Mesendoderm (in vitro differentiated cells): ENCODE measurements at regions not wholly inside any gene's neighbourhood (a gene's known extent, or its start where the extent isn't known, plus 50 kb on each side); places are given as distances from the start of the nearest gene placed in this dataset.
A peak's percentile ranks its signal among the peaks of the same experiment; 100 is the strongest.
"Not testable (repeated sequence)": the region's sequence is repeated elsewhere in the genome, so short reads cannot be mapped to it uniquely, and the experiment has no call there.

Experiments
- DNase-seq: peaks from one replicate; pipeline ENCODE4 v3.0.0; 2013
- H2AK5ac ChIP-seq: 2 replicates; pipeline ENCODE4 v1.6.1; 2013; ENCODE audit warnings: low read length, inconsistent platforms
- H2BK120ac ChIP-seq: 2 replicates; pipeline ENCODE4 v1.6.1; 2013; ENCODE audit warnings: low read depth, mild to moderate bottlenecking, low read length, moderate library complexity, mixed read lengths
- H2BK15ac ChIP-seq: replicated peaks from 2 replicates; pipeline ENCODE4 v1.6.1; 2013; ENCODE audit warnings: low read depth, mild to moderate bottlenecking, moderate library complexity
- H2BK5ac ChIP-seq: 2 replicates; pipeline ENCODE4 v1.6.1; 2013; ENCODE audit warnings: low read length, inconsistent platforms
- H3K18ac ChIP-seq: 2 replicates; pipeline ENCODE4 v1.6.1; 2013; ENCODE audit warnings: mild to moderate bottlenecking, low read length, mixed read lengths
- H3K23ac ChIP-seq: one replicate; pipeline ENCODE4 v1.6.1; 2013; ENCODE audit warnings: low read length
- H3K27ac ChIP-seq: 2 replicates; pipeline ENCODE4 v1.5.1; 2013; ENCODE audit warnings: low read depth, mild to moderate bottlenecking, inconsistent platforms, low read length, moderate library complexity
- H3K27me3 ChIP-seq: 2 replicates; pipeline ENCODE4 v1.6.1; 2013; ENCODE audit warnings: low read length, control low read depth, mild to moderate bottlenecking, inconsistent platforms; ENCODE audit not compliant: insufficient read depth, poor library complexity
- H3K36me3 ChIP-seq: 2 replicates; pipeline ENCODE4 v1.6.1; 2013; ENCODE audit warnings: low read length, inconsistent platforms; ENCODE audit not compliant: control insufficient read depth, insufficient read depth
- H3K4ac ChIP-seq: one replicate; pipeline ENCODE4 v1.6.1; 2013; ENCODE audit warnings: low read depth, mild to moderate bottlenecking, low read length, moderate library complexity
- H3K4me1 ChIP-seq: 2 replicates; pipeline ENCODE4 v1.6.1; 2013; ENCODE audit warnings: low read depth, low read length, inconsistent platforms; ENCODE audit not compliant: control insufficient read depth
- H3K4me2 ChIP-seq: 2 replicates; pipeline ENCODE4 v1.6.1; 2013; ENCODE audit warnings: low read length
- H3K4me3 ChIP-seq: 2 replicates; pipeline ENCODE4 v1.5.1; 2013; ENCODE audit warnings: mild to moderate bottlenecking, low read length
- H3K56ac ChIP-seq: one replicate; pipeline ENCODE4 v1.6.1; 2013; ENCODE audit warnings: low read length
- H3K79me1 ChIP-seq: 2 replicates; pipeline ENCODE4 v1.6.1; 2013; ENCODE audit warnings: low read length, inconsistent platforms
- H3K79me2 ChIP-seq: 2 replicates; pipeline ENCODE4 v1.6.1; 2013; ENCODE audit warnings: mild to moderate bottlenecking, low read length; ENCODE audit not compliant: control insufficient read depth, insufficient read depth
- H3K9ac ChIP-seq: 2 replicates; pipeline ENCODE4 v1.6.1; 2013; ENCODE audit warnings: low read length, inconsistent platforms
- H4K5ac ChIP-seq: one replicate; pipeline ENCODE4 v1.6.1; 2013; ENCODE audit warnings: low read length
- H4K8ac ChIP-seq: one replicate; pipeline ENCODE4 v1.6.1; 2013; ENCODE audit warnings: low read depth, mild to moderate bottlenecking, control low read depth, low read length, moderate library complexity
- WGBS: extraction: QIAGEN DNeasy Blood & Tissue Kit; methylation state at CpG from one replicate; pipeline ENCODE4 v1.1.7; 2013; ENCODE audit warnings: low lambda C conversion rate, missing lambda C conversion rate; ENCODE audit not compliant: insufficient coverage; ENCODE audit errors: extremely low coverage; 5-methylcytosine and 5-hydroxymethylcytosine counted together

DNA sequence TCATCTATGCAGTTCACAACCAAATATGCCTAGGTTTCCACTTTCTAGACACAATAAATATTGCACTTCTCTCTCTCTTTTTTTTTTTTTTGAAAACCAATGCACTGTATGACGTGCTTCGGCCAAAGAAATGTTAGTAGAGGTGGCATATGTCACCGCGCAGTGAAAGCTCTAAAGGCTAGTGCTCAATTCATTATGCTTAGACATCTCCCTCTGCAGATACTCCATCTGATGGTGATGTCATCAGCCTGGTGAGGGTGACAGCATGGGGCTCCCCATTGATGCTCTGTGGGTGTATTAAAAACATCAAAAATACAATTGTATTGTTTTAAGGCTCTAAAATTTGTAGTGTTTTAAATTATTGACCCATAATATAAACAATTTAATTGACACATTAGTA lies 608.8 kb upstream of the C16orf82 start:
- H3K4me2 ChIP-seq: no peak overlapping the region
- no CpG with 5 or more reads among the region's 4 CpGs for WGBS

DNA sequence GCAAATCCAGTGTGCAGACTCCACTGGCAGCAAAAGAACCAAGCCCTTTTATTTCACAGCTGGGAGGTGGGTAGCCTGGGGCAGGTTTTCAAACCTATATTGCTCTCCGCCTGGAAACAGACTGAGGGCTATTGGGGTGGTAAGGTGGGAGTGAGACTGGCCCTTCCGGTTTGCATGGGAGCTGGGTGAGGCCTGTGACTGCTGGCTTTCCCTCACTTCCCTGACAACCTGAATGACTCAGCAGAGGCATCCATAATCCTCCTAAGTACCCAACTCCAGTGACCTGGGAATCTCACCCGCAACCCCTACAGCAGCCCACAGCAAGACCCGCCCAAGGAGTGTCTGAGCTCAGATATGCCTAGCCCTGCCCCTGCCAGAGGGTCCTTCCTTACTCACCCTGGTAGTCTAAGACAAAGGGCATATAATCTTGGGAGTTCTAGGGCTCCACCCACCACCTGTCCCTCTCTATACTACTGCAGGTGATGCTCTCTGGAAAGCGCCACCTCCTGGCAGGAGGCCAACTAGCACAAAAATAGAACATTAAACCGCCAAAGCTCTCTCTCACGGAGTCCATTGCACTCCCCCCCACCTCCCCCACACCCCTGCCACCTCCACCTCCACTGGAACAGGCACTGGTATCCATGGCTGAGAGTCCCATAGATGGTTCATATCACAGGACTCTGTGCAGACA lies 602.0 kb upstream of the C16orf82 start:
- Histone ChIP-seq H3K9ac (no peak overlapping the region), H4K5ac (no peak overlapping the region), H4K8ac (no peak overlapping the region), H3K36me3 (no peaks in the 10 kb centered on the region), H3K23ac (no peak overlapping the region), H3K4ac (no peak overlapping the region), H3K4me1 (no peaks in the 10 kb centered on the region), H3K4me3 (no peak overlapping the region), H2BK120ac (no peak overlapping the region), H3K27ac (no peak overlapping the region), H3K79me1 (no peaks in the 10 kb centered on the region), H2BK5ac (no peak overlapping the region), H3K27me3 (no peaks in the 10 kb centered on the region), H3K79me2 (no peaks in the 10 kb centered on the region), H3K4me2 (no peak overlapping the region), H3K18ac (no peak overlapping the region), H3K56ac (no peak overlapping the region), H2AK5ac (no peak overlapping the region), H2BK15ac (no peak overlapping the region)
- DNase-seq: peak; percentile 27
- no CpG with 5 or more reads among the region's 7 CpGs for WGBS

More for the DNA sequence above, 608.8 kb upstream of the C16orf82 start:
- Histone ChIP-seq H3K27me3 (no peaks in the 10 kb centered on the region), H3K18ac (no peak overlapping the region), H2BK5ac (no peak overlapping the region), H3K9ac (no peak overlapping the region), H3K4me1 (no peaks in the 10 kb centered on the region), H3K79me1 (no peaks in the 10 kb centered on the region), H2BK120ac (no peak overlapping the region), H3K36me3 (no peaks in the 10 kb centered on the region), H3K4ac (no peak overlapping the region), H3K56ac (no peak overlapping the region), H3K4me3 (no peak overlapping the region), H3K23ac (no peak overlapping the region), H2AK5ac (no peak overlapping the region), H3K79me2 (no peaks in the 10 kb centered on the region), H4K5ac (no peak overlapping the region), H3K27ac (no peak overlapping the region), H4K8ac (no peak overlapping the region), H2BK15ac (no peak overlapping the region)
- no peak for DNase-seq

DNA sequence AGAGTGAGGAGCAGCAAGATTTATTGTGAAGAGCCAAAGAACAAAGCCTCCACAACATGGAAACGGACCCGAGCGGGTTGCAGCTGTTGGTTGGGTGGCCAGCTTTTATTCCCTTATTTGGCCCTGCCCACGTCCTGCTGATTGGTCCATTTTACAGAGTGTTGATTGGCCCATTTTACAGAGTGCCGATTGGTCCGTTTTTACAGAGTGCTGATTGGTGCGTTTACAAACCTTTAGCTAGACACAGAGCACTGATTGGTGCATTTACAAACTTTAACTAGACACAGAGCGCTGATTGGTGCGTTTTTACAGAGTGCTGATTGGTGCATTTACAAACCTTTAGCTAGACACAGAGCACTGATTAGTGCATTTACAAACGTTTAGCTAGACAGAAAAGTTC lies 592.3 kb upstream of the C16orf82 start:
- not testable (repeated sequence) for H3K18ac ChIP-seq, H2BK15ac ChIP-seq, H3K4me1 ChIP-seq, H2AK5ac ChIP-seq, H3K4me2 ChIP-seq, H2BK120ac ChIP-seq, H3K27ac ChIP-seq, H3K56ac ChIP-seq, H3K79me2 ChIP-seq, H3K4me3 ChIP-seq, H4K5ac ChIP-seq, H2BK5ac ChIP-seq, H3K4ac ChIP-seq, H3K9ac ChIP-seq, H3K27me3 ChIP-seq, H4K8ac ChIP-seq, H3K23ac ChIP-seq, H3K36me3 ChIP-seq, H3K79me1 ChIP-seq, DNase-seq
- no CpG with 5 or more reads among the region's 10 CpGs for WGBS

DNA sequence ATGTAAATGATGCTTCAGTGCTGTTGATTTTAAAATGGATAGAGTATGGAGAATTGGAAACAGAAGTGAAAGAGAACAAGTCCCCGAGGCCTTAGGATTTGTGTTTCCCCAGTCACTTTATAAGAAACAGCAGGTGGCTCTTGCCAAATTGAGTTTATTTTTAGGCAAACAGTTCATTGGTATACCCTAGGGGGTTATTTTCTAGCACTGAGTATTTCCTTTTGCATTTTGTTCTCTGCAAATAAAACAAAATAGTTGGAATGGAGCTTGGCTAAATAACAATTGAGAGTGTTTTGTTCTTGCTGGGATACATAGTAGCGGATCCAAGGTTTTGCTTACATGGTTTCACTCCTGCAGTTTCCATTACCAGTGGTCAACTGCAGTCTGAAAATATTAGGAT lies 591.1 kb upstream of the C16orf82 start:
- H3K4me1 ChIP-seq: no peaks in the 10 kb centered on the region
- H3K23ac ChIP-seq: no peak overlapping the region
- no peak overlapping the region for H3K4me2 ChIP-seq
- no peaks in the 10 kb centered on the region for H3K79me1 ChIP-seq
- H3K4ac ChIP-seq: no peak overlapping the region
- WGBS: no CpG with 5 or more reads among the region's 2 CpGs
- H3K18ac ChIP-seq: no peak overlapping the region
- no peak overlapping the region for H2BK120ac ChIP-seq
- no peak overlapping the region for H3K27ac ChIP-seq
- H4K8ac ChIP-seq: no peak overlapping the region
- H3K27me3 ChIP-seq: no peaks in the 10 kb centered on the region
- H3K36me3 ChIP-seq: no peaks in the 10 kb centered on the region
- no peak overlapping the region for H4K5ac ChIP-seq
- no peak overlapping the region for H2BK15ac ChIP-seq
- no peak overlapping the region for H3K4me3 ChIP-seq
- H3K79me2 ChIP-seq: no peaks in the 10 kb centered on the region
- no peak overlapping the region for H2BK5ac ChIP-seq
- no peak overlapping the region for H3K56ac ChIP-seq
- H3K9ac ChIP-seq: no peak overlapping the region
- no peak overlapping the region for H2AK5ac ChIP-seq
- no peak for DNase-seq

DNA sequence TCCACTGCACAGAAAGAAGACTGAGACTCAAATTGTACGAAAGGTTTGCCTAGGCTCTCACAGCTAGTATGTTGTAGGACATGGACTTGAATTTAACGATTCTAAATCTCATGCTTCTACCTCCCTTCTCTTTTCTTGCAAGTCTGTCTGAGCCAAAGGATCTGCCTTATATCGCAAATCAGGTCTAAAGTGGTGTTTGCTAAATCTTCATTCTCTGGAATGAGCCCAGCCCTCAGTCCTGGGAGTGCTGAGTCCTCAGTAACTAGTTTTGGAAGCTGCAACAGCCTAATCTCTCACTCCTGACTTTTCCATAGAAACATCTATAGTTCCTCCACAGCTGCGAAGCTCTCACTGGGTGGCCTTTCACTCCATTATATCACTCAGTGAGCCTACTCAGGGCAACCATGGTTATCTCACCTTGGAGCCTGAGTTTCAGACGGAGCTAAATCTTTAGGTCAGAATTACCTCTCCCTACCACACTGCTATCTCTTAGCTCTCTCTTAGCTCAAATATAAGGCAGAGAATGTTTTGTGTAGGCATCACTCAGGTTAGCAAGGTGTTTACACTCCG lies 575.5 kb upstream of the C16orf82 start:
- no peaks in the 10 kb centered on the region for H3K79me1 ChIP-seq
- H3K4me2 ChIP-seq: no peak overlapping the region
- H3K4me1 ChIP-seq: peaks cover 2% of the 10 kb centered on the region
- no peak overlapping the region for H3K4me3 ChIP-seq
- H3K23ac ChIP-seq: no peak overlapping the region
- H3K56ac ChIP-seq: peak overlapping the region; percentile 44
- no peak overlapping the region for H2AK5ac ChIP-seq
- no peak overlapping the region for H3K9ac ChIP-seq
- no CpG with 5 or more reads among the region's 6 CpGs for WGBS
- H2BK5ac ChIP-seq: no peak overlapping the region
- no peaks in the 10 kb centered on the region for H3K79me2 ChIP-seq
- H3K4ac ChIP-seq: no peak overlapping the region
- no peak overlapping the region for H3K18ac ChIP-seq
- H4K5ac ChIP-seq: no peak overlapping the region
- peak; percentile 75 for DNase-seq
- no peak overlapping the region for H2BK15ac ChIP-seq
- H2BK120ac ChIP-seq: no peak overlapping the region
- H3K36me3 ChIP-seq: no peaks in the 10 kb centered on the region
- no peaks in the 10 kb centered on the region for H3K27me3 ChIP-seq
- no peak overlapping the region for H4K8ac ChIP-seq
- H3K27ac ChIP-seq: no peak overlapping the region

DNA sequence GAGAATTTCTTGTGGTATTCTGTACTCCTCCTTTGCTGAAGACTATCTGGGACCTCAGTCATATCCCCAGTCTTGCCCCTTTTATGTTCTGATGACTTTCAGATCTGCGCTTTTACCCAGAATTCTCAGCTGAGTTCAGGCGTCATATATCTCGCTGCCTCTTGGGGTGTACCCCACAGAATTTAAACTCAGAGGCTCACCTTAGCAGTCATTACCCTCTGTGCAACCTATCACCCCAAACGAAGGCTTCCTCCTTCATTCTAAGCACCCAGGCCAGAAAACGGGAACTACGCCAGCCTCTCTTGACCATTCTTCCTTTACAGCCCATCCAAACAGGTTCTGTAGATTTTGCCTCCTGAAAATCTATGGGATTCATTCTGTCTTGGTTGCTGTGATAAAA lies 574.8 kb upstream of the C16orf82 start:
- Histone ChIP-seq H2AK5ac (no peak overlapping the region), H3K9ac (no peak overlapping the region), H4K8ac (no peak overlapping the region), H3K4me3 (no peak overlapping the region), H2BK120ac (no peak overlapping the region), H3K4me2 (no peak overlapping the region), H3K23ac (no peak overlapping the region), H2BK5ac (no peak overlapping the region), H3K79me1 (no peaks in the 10 kb centered on the region), H3K27me3 (no peaks in the 10 kb centered on the region), H3K18ac (no peak overlapping the region), H3K79me2 (no peaks in the 10 kb centered on the region), H4K5ac (no peak overlapping the region), H3K56ac (no peak overlapping the region), H3K4me1 (peaks cover 2% of the 10 kb centered on the region), H3K27ac (no peak overlapping the region), H2BK15ac (no peak overlapping the region), H3K4ac (no peak overlapping the region), H3K36me3 (no peaks in the 10 kb centered on the region)
- no CpG with 5 or more reads among the region's 6 CpGs for WGBS
- DNase-seq: no peak
